Naive thymus-derived CD4-positive, alpha-beta T cell (primary cell): ENCODE measurements at regions not wholly inside any gene's neighbourhood (a gene's known extent, or its start where the extent isn't known, plus 50 kb on each side); places are given as distances from the start of the nearest gene placed in this dataset.

Source experiments
- ATAC-seq: fragments of 150-1000 bp; cut with Tn5 transposase; 2 replicates; pipeline ENCODE4 v1.10.0; 2021; ENCODE audit warnings: mild to moderate bottlenecking, moderate library complexity
- CTCF ChIA-PET: fragments of 350-600 bp; sonication (Branson Sonifier 250); formaldehyde crosslinking; loops from one replicate; lab custom pipeline; 2021; ENCODE audit warnings: antibody characterized with exemption; lab: Charles Lee
- POLR2A ChIA-PET: fragments of 350-600 bp; sonication (Branson Sonifier 250); formaldehyde crosslinking; loops from one replicate; lab custom pipeline; 2021; ENCODE audit warnings: antibody characterized with exemption, inconsistent platforms; lab: Charles Lee
- DNase-seq, 9 donors: peaks; one replicate each; pipeline versions ENCODE4 v3.0.0 to v3.0.0-alpha.2; 2020 to 2022; ENCODE audit warnings: mixed read lengths in 1 of 9
- H3K27ac ChIP-seq: one replicate; pipeline ENCODE4 v1.7.0; 2013; ENCODE audit warnings: mild to moderate bottlenecking, low read depth, low read length, moderate library complexity
- H3K27me3 ChIP-seq, 2 donors: one replicate each; pipeline ENCODE4 v1.7.0; 2013; ENCODE audit warnings: low read length in 2 of 2, mild to moderate bottlenecking in 2 of 2, moderate library complexity in 2 of 2; ENCODE audit not compliant: control insufficient read depth in 2 of 2, insufficient read depth in 2 of 2
- H3K36me3 ChIP-seq, 3 experiments: 1 replicate in 2 of 3; 2 replicates in 1 of 3; pipeline ENCODE4 v1.7.0; 2013; ENCODE audit warnings: low read length in 3 of 3, mild to moderate bottlenecking in 3 of 3, moderate library complexity in 1 of 3; ENCODE audit not compliant: insufficient read depth in 3 of 3, control insufficient read depth in 2 of 3
- H3K4me1 ChIP-seq, 2 donors: one replicate each; pipeline ENCODE4 v1.7.0; 2013; ENCODE audit warnings: low read length in 2 of 2, mild to moderate bottlenecking in 2 of 2, moderate library complexity in 1 of 2; ENCODE audit not compliant: control insufficient read depth in 2 of 2, insufficient read depth in 2 of 2
- H3K4me3 ChIP-seq: 2 replicates; pipeline ENCODE4 v1.7.0; 2013; ENCODE audit warnings: mild to moderate bottlenecking, low read length
- H3K9me3 ChIP-seq, 3 experiments: 1 replicate in 2 of 3; 2 replicates in 1 of 3; pipeline ENCODE4 v1.7.0; 2013; ENCODE audit warnings: low read length in 3 of 3; ENCODE audit not compliant: control insufficient read depth in 2 of 3
- H3K27ac Mint-ChIP-seq, 9 donors: one replicate each; pipeline ENCODE4 v1.8.0; 2020 to 2022; ENCODE audit warnings: mixed read lengths in 9 of 9, mild to moderate bottlenecking in 8 of 9, moderate library complexity in 5 of 9, inconsistent platforms in 2 of 9
- H3K27me3 Mint-ChIP-seq, 5 donors: one replicate each; pipeline ENCODE4 v1.8.0; 2021 to 2022; ENCODE audit warnings: mixed read lengths in 5 of 5, mild to moderate bottlenecking in 1 of 5
- H3K36me3 Mint-ChIP-seq, 5 donors: one replicate each; pipeline ENCODE4 v1.8.0; 2020 to 2022; ENCODE audit warnings: mixed read lengths in 5 of 5, mild to moderate bottlenecking in 3 of 5, inconsistent platforms in 1 of 5
- H3K4me1 Mint-ChIP-seq, 7 donors: one replicate each; pipeline ENCODE4 v1.8.0; 2020 to 2022; ENCODE audit warnings: mixed read lengths in 7 of 7, mild to moderate bottlenecking in 3 of 7, inconsistent platforms in 1 of 7
- H3K4me3 Mint-ChIP-seq, 10 donors: one replicate each; pipeline ENCODE4 v1.8.0; 2020 to 2022; ENCODE audit warnings: mild to moderate bottlenecking in 10 of 10, mixed read lengths in 10 of 10, moderate library complexity in 6 of 10, inconsistent platforms in 2 of 10
- H3K9me3 Mint-ChIP-seq, 11 donors: one replicate each; pipeline ENCODE4 v1.8.0; 2020 to 2022; ENCODE audit warnings: mixed read lengths in 11 of 11, mild to moderate bottlenecking in 4 of 11, inconsistent platforms in 1 of 11, moderate library complexity in 1 of 11
- intact Hi-C, 2 donors: fragments of 100-400 bp; cut with micrococcal nuclease; formaldehyde crosslinking; loops; one replicate each; pipeline ENCODE4 v1.15.1; 2023

GRCh38 chr10:121051696-121052279 lies 200.6 kb downstream of the WDR11 start:
- H3K27me3 Mint-ChIP-seq, result peaks cover 0 to 11% (median 4%) of the 10 kb centered on the region in 5 donors
- Histone ChIP-seq H3K4me3 (no peak overlapping the region), H3K36me3 (no peaks in the 10 kb centered on the region), H3K27ac (no peak overlapping the region), H3K9me3 (no peaks in the 10 kb centered on the region), H3K27me3 (no peaks in the 10 kb centered on the region), H3K4me1 (no peaks in the 10 kb centered on the region)
- no peaks in the 10 kb centered on the region for H3K4me1 Mint-ChIP-seq
- peaks cover 0 to 7% (median 0%) of the 10 kb centered on the region in 11 donors for H3K9me3 Mint-ChIP-seq
- ChIA-PET CTCF (no interaction called here), POLR2A (interaction anchor here (0.7 kb wide), 1 partner anchor 20 kb away, joined by 3 read pairs; no protein-coding TSS in a partner anchor)
- intact Hi-C loops, result no loop called here
- no peak overlapping the region for H3K4me3 Mint-ChIP-seq
- ATAC-seq (no peak), DNase-seq (no peak)
- H3K36me3 Mint-ChIP-seq, result no peaks in the 10 kb centered on the region
- H3K27ac Mint-ChIP-seq, result no peak overlapping the region

GRCh38 chr10:121053151-121053550 lies 202.0 kb downstream of the WDR11 start:
- H3K4me3 Mint-ChIP-seq, result no peak overlapping the region
- CTCF ChIA-PET, result no interaction called here

GRCh38 chr10:121054874-121055273 lies 203.7 kb downstream of the WDR11 start:
- no peak for ATAC-seq
- Histone ChIP-seq H3K27me3 (no peaks in the 10 kb centered on the region), H3K36me3 (no peaks in the 10 kb centered on the region), H3K4me1 (no peaks in the 10 kb centered on the region), H3K27ac (no peak overlapping the region), H3K4me3 (no peak overlapping the region), H3K9me3 (no peaks in the 10 kb centered on the region)
- Mint-ChIP-seq H3K4me3 (no peak overlapping the region), H3K27ac (no peak overlapping the region), H3K27me3 (peaks cover 0 to 22% (median 11%) of the 10 kb centered on the region in 5 donors), H3K4me1 (no peaks in the 10 kb centered on the region), H3K9me3 (peaks cover 0 to 7% (median 0%) of the 10 kb centered on the region in 11 donors), H3K36me3 (no peaks in the 10 kb centered on the region)
- intact Hi-C loops, result no loop called here
- no peak for DNase-seq
- ChIA-PET POLR2A (no interaction called here), CTCF (no interaction called here)

More at GRCh38 chr10:121053151-121053550, 202.0 kb downstream of the WDR11 start:
- no peak for DNase-seq
- peaks cover 0 to 7% (median 0%) of the 10 kb centered on the region in 11 donors for H3K9me3 Mint-ChIP-seq
- Histone ChIP-seq H3K36me3 (no peaks in the 10 kb centered on the region), H3K27me3 (no peaks in the 10 kb centered on the region), H3K4me1 (no peaks in the 10 kb centered on the region), H3K27ac (no peak overlapping the region), H3K9me3 (no peaks in the 10 kb centered on the region), H3K4me3 (no peak overlapping the region)
- intact Hi-C loops, result no loop called here
- POLR2A ChIA-PET, result no interaction called here
- no peaks in the 10 kb centered on the region for H3K4me1 Mint-ChIP-seq
- no peak overlapping the region for H3K27ac Mint-ChIP-seq
- no peak for ATAC-seq
- H3K27me3 Mint-ChIP-seq, result peaks cover 0 to 12% (median 7%) of the 10 kb centered on the region in 5 donors
- no peaks in the 10 kb centered on the region for H3K36me3 Mint-ChIP-seq

GRCh38 chr10:121057269-121057668 lies 206.1 kb downstream of the WDR11 start:
- Mint-ChIP-seq H3K4me1 (no peaks in the 10 kb centered on the region), H3K4me3 (no peak overlapping the region), H3K27me3 (peaks cover 0 to 22% (median 5%) of the 10 kb centered on the region in 5 donors), H3K36me3 (no peaks in the 10 kb centered on the region), H3K27ac (no peak overlapping the region), H3K9me3 (peaks cover 0 to 3% (median 0%) of the 10 kb centered on the region in 11 donors)
- H3K27me3 ChIP-seq, result no peaks in the 10 kb centered on the region
- no peaks in the 10 kb centered on the region for H3K9me3 ChIP-seq
- ChIA-PET CTCF (no interaction called here), POLR2A (no interaction called here)
- H3K4me1 ChIP-seq, result no peaks in the 10 kb centered on the region
- ATAC-seq, result no peak
- no peak for DNase-seq
- no peaks in the 10 kb centered on the region for H3K36me3 ChIP-seq
- no peak overlapping the region for H3K4me3 ChIP-seq
- intact Hi-C loops, result no loop called here
- no peak overlapping the region for H3K27ac ChIP-seq

GRCh38 chr10:121058082-121058481 lies 206.9 kb downstream of the WDR11 start:
- peaks cover 0 to 3% (median 0%) of the 10 kb centered on the region in 11 donors for H3K9me3 Mint-ChIP-seq
- ATAC-seq (no peak), DNase-seq (no peak)
- POLR2A ChIA-PET, result no interaction called here
- Histone ChIP-seq H3K4me1 (no peaks in the 10 kb centered on the region), H3K27ac (no peak overlapping the region), H3K9me3 (no peaks in the 10 kb centered on the region), H3K36me3 (no peaks in the 10 kb centered on the region), H3K4me3 (no peak overlapping the region), H3K27me3 (no peaks in the 10 kb centered on the region)
- CTCF ChIA-PET, result no interaction called here
- H3K4me3 Mint-ChIP-seq, result no peak overlapping the region
- H3K27me3 Mint-ChIP-seq, result peaks cover 0 to 22% (median 5%) of the 10 kb centered on the region in 5 donors
- H3K27ac Mint-ChIP-seq, result no peak overlapping the region
- H3K36me3 Mint-ChIP-seq, result no peaks in the 10 kb centered on the region
- intact Hi-C loops, result no loop called here
- no peaks in the 10 kb centered on the region for H3K4me1 Mint-ChIP-seq

- CTCF ChIA-PET, result no interaction called here
- no peaks in the 10 kb centered on the region for H3K4me1 ChIP-seq
- Mint-ChIP-seq H3K9me3 (peaks cover 0 to 3% (median 0%) of the 10 kb centered on the region in 11 donors), H3K27ac (no peak overlapping the region), H3K4me1 (peaks cover 0 to 2% (median 0%) of the 10 kb centered on the region in 7 donors), H3K4me3 (no peak overlapping the region), H3K27me3 (peaks cover 0 to 22% (median 5%) of the 10 kb centered on the region in 5 donors), H3K36me3 (no peaks in the 10 kb centered on the region)
- intact Hi-C loops, result no loop called here
- no peak for DNase-seq
- ATAC-seq, result no peak
- H3K9me3 ChIP-seq, result no peaks in the 10 kb centered on the region
- H3K4me3 ChIP-seq, result no peak overlapping the region
- no peaks in the 10 kb centered on the region for H3K27me3 ChIP-seq
- POLR2A ChIA-PET, result no interaction called here
- no peak overlapping the region for H3K27ac ChIP-seq
- no peaks in the 10 kb centered on the region for H3K36me3 ChIP-seq
Measured at GRCh38 chr10:121059351-121059750, 208.2 kb downstream of the WDR11 start.

- POLR2A ChIA-PET, result no interaction called here
- H3K27ac Mint-ChIP-seq, result no peak overlapping the region
Measured at GRCh38 chr10:121062115-121062514, 211.0 kb downstream of the WDR11 start.

More at GRCh38 chr10:121062115-121062514, 211.0 kb downstream of the WDR11 start:
- peaks cover 0 to 5% (median 0%) of the 10 kb centered on the region in 11 donors for H3K9me3 Mint-ChIP-seq
- H3K27me3 Mint-ChIP-seq, result peaks cover 0 to 14% (median 5%) of the 10 kb centered on the region in 5 donors
- Histone ChIP-seq H3K9me3 (no peaks in the 10 kb centered on the region), H3K4me3 (no peak overlapping the region), H3K27ac (no peak overlapping the region), H3K27me3 (no peaks in the 10 kb centered on the region), H3K4me1 (no peaks in the 10 kb centered on the region), H3K36me3 (no peaks in the 10 kb centered on the region)
- no peak overlapping the region for H3K4me3 Mint-ChIP-seq
- peaks cover 0 to 2% (median 0%) of the 10 kb centered on the region in 7 donors for H3K4me1 Mint-ChIP-seq
- intact Hi-C loops, result no loop called here
- no peaks in the 10 kb centered on the region for H3K36me3 Mint-ChIP-seq
- DNase-seq (no peak), ATAC-seq (no peak)
- CTCF ChIA-PET, result no interaction called here
